ENCODE measurements at regions not wholly inside any gene's neighbourhood (a gene's known extent, or its start where the extent isn't known, plus 50 kb on each side); places are given as distances from the start of the nearest gene placed in this dataset.

GRCh38 chr5:155098433-155098832 lies 84.9 kb downstream of the KIF4B start:
- TF ChIP-seq TAF1 (IDR thresholded peaks at IDR 0.05; ENCODE audit: borderline replicate concordance, low read depth, low read length) (no peak), POLR2A (IDR thresholded peaks at IDR 0.05; ENCODE audit: low read depth, low read length) (no peak), POLR2AphosphoS5 (IDR thresholded peaks at IDR 0.05; ENCODE audit: low read depth, low read length) (no peak)

All from GM12892 (cell line).